Esophagus squamous epithelium (tissue), 4 donors: ENCODE measurements at regions not wholly inside any gene's neighbourhood (a gene's known extent, or its start where the extent isn't known, plus 50 kb on each side); places are given as distances from the start of the nearest gene placed in this dataset.

Source experiments
- CTCF ChIP-seq, 6 experiments: fragments of 450-650 bp in 4 of 6; fragments of 200-600 bp in 2 of 6; sonication (generic) in 2 of 6; IDR thresholded peaks; one replicate each; pipeline ENCODE4 v1.5.1; 2016 to 2019; ENCODE audit warnings: antibody characterized with exemption in 6 of 6, mild to moderate bottlenecking in 4 of 6, moderate library complexity in 4 of 6
- POLR2A ChIP-seq, 4 donors: fragments of 450-650 bp; IDR thresholded peaks; one replicate each; pipeline ENCODE4 v1.6.1; 2017; ENCODE audit warnings: antibody characterized with exemption in 4 of 4, mild to moderate bottlenecking in 4 of 4, moderate library complexity in 3 of 4

DNA sequence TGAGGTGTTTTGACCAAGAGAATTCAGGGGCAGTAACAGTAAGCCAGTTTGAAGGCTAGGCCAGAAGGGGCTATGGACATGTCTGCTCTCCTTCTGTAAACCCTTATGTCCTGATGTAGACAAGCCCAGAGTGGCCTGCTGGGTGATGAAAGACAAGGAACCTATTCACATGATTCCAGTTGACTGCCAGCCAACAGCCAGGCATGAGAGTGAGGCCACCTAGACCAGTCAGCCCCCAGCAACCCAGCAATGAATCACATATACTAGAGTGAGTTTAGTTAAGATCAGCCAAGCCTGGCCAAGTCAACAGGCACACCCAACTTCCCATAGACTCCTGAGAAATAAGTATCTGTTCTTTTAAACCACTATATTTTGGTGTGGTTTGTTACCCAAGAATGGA lies 1889.7 kb upstream of the CELF4 start:
- TF ChIP-seq CTCF (IDR thresholded peaks at IDR 0.05) (no peak), POLR2A (IDR thresholded peaks at IDR 0.05) (no peak)
